ENCODE measurements at regions not wholly inside any gene's neighbourhood (a gene's known extent, or its start where the extent isn't known, plus 50 kb on each side); places are given as distances from the start of the nearest gene placed in this dataset.

GRCh38 chr4:164550989-164551712 is 202.8 kb upstream of the SMIM31 start:
- TF ChIP-seq POLR2A (IDR thresholded peaks at IDR 0.05; ENCODE audit: low read length) (no peak), GATA1 (IDR thresholded peaks at IDR 0.05; ENCODE audit: low read depth, low read length) (no peak)

Data from erythroblast (primary cell).